Breast epithelium (tissue), 3 donors: ENCODE measurements at regions not wholly inside any gene's neighbourhood (a gene's known extent, or its start where the extent isn't known, plus 50 kb on each side); places are given as distances from the start of the nearest gene placed in this dataset.

Experiments
- CTCF ChIP-seq, 3 donors: fragments of 450-650 bp; IDR thresholded peaks; one replicate each; pipeline ENCODE4 v1.5.1; 2016 to 2017; ENCODE audit warnings: antibody characterized with exemption in 3 of 3, mild to moderate bottlenecking in 3 of 3, moderate library complexity in 3 of 3
- POLR2A ChIP-seq: fragments of 450-650 bp; IDR thresholded peaks from one replicate; pipeline ENCODE4 v1.6.1; 2016; ENCODE audit warnings: antibody characterized with exemption, mild to moderate bottlenecking, moderate library complexity
- POLR2AphosphoS5 ChIP-seq, 3 donors: sonication (generic); formaldehyde crosslinking; IDR thresholded peaks; one replicate each; pipeline ENCODE4 v1.6.1; 2017; ENCODE audit warnings: antibody characterized with exemption in 3 of 3

- no peak for TF ChIP-seq CTCF (IDR thresholded peaks at IDR 0.05)
- no peak for TF ChIP-seq POLR2A
- TF ChIP-seq POLR2AphosphoS5 (IDR thresholded peaks at IDR 0.05) = no peak
Measured at GRCh38 chr3:162103808-162104207, 607.2 kb downstream of the OTOL1 start.
